Esophagus squamous epithelium (tissue), 4 donors: ENCODE measurements at regions not wholly inside any gene's neighbourhood (a gene's known extent, or its start where the extent isn't known, plus 50 kb on each side); places are given as distances from the start of the nearest gene placed in this dataset.

ENCODE experiments used
- POLR2A ChIP-seq, 4 donors: fragments of 450-650 bp; IDR thresholded peaks; one replicate each; pipeline ENCODE4 v1.6.1; 2017; ENCODE audit warnings: antibody characterized with exemption in 4 of 4, mild to moderate bottlenecking in 4 of 4, moderate library complexity in 3 of 4
- TF ChIP-seq, protein P1 (sequence below), 6 experiments: fragments of 450-650 bp in 4 of 6; fragments of 200-600 bp in 2 of 6; sonication (generic) in 2 of 6; IDR thresholded peaks; one replicate each; pipeline ENCODE4 v1.5.1; 2016 to 2019; ENCODE audit warnings: antibody characterized with exemption in 6 of 6, mild to moderate bottlenecking in 4 of 6, moderate library complexity in 4 of 6

DNA sequence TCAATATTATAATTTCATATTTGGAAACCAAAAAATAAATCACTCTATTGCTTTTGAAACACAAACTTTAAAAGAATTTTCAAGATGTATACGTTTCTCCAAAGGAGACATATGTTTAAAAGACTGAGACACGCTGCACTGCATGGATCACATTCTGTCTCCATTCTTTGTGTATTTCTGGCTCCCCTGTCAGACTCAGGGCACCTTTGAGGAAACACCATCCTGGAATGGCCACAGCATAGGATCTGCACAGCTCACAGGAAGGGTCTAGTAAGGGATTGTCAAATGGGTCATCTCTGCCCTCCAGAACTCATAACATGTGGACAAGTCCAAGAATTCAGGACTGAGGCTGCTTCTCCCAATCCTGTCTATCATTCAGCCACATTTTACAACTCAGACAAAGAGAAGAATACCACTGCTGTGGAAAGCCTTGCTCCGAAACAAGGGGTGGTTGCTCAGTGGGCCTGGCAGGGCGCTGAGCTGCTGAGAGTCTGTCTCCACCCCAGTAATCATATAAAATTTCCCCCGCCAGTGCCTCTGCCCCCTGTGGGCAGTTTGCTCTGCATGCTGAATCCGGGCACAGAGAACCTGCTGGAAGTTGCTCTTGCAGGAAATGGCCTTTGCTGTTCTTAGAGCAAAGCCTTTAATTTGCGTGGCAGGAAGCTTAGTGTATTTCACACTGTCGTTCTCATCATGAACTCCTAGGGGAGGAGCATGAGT lies 85.3 kb upstream of the KLHL29 start:
- TF ChIP-seq, protein P1, sequence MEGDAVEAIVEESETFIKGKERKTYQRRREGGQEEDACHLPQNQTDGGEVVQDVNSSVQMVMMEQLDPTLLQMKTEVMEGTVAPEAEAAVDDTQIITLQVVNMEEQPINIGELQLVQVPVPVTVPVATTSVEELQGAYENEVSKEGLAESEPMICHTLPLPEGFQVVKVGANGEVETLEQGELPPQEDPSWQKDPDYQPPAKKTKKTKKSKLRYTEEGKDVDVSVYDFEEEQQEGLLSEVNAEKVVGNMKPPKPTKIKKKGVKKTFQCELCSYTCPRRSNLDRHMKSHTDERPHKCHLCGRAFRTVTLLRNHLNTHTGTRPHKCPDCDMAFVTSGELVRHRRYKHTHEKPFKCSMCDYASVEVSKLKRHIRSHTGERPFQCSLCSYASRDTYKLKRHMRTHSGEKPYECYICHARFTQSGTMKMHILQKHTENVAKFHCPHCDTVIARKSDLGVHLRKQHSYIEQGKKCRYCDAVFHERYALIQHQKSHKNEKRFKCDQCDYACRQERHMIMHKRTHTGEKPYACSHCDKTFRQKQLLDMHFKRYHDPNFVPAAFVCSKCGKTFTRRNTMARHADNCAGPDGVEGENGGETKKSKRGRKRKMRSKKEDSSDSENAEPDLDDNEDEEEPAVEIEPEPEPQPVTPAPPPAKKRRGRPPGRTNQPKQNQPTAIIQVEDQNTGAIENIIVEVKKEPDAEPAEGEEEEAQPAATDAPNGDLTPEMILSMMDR (IDR thresholded peaks at IDR 0.05): no peak
- TF ChIP-seq POLR2A (IDR thresholded peaks at IDR 0.05): no peak
